SK-N-SH treated with all-trans-retinoic acid at 6 μM for 48 hours (cell line): ENCODE measurements at regions not wholly inside any gene's neighbourhood (a gene's known extent, or its start where the extent isn't known, plus 50 kb on each side); places are given as distances from the start of the nearest gene placed in this dataset.
"Not testable (repeated sequence)": the region's sequence is repeated elsewhere in the genome, so short reads cannot be mapped to it uniquely, and the experiment has no call there.

ENCODE experiments used
- PATZ1 ChIP-seq: fragments of 250-450 bp; sonication (Bioruptor Pico); IDR thresholded peaks from 2 replicates; pipeline ENCODE4 v1.8.0; 2020; ENCODE audit warnings: mild to moderate bottlenecking, moderate library complexity, borderline replicate concordance
- POU6F1 ChIP-seq: fragments of 250-450 bp; sonication (Bioruptor Pico); IDR thresholded peaks from 2 replicates; pipeline ENCODE4 v1.8.0; 2021; ENCODE audit warnings: low read depth, mild to moderate bottlenecking, moderate library complexity, borderline replicate concordance
- PPARA ChIP-seq: fragments of 250-450 bp; sonication (Bioruptor Pico); IDR thresholded peaks from 2 replicates; pipeline ENCODE4 v1.5.0; 2020; ENCODE audit warnings: mild to moderate bottlenecking, borderline replicate concordance
- RARB ChIP-seq: fragments of 250-450 bp; sonication (Bioruptor Pico); IDR thresholded peaks from 2 replicates; pipeline ENCODE4 v1.8.0; 2021; ENCODE audit warnings: mild to moderate bottlenecking, moderate library complexity
- ZFP30 ChIP-seq: fragments of 450-650 bp; formaldehyde crosslinking; IDR thresholded peaks from 2 replicates; pipeline ENCODE4 v1.5.0; 2022; ENCODE audit warnings: mild to moderate bottlenecking, moderate library complexity

DNA sequence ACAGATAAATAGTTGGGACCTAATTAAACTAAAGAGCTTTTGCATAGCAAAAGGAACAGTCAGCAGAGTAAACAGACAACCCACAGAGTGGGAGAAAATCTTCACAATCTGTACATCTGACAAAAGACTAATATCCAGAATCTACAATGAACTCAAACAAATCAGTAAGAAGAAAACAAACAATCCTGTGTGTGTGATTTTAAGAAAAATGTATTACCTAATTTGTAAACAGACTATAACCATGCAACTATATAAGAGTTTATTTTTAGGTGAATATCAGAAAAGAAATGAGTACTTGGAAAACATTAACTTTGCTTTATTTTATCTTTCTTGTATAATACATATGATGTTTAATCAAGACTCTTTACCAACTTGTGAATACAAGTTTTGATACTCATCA is 929.5 kb upstream of the LRFN5 start:
- not testable (repeated sequence) for TF ChIP-seq ZFP30, RARB, PATZ1, POU6F1, PPARA (CRISPR knock-in tag)
